Lower leg skin (tissue), 4 donors: ENCODE measurements at regions not wholly inside any gene's neighbourhood (a gene's known extent, or its start where the extent isn't known, plus 50 kb on each side); places are given as distances from the start of the nearest gene placed in this dataset.

Experiments
- DNase-seq, 2 donors: peaks; one replicate each; pipeline ENCODE4 v3.0.0-alpha.2; 2019; ENCODE audit warnings: low spot score in 2 of 2
- H3K4me3 ChIP-seq: fragments of 200-600 bp; sonication (generic); 2 replicates; pipeline ENCODE4 v1.5.1; 2017; ENCODE audit warnings: mild to moderate bottlenecking, low read depth; ENCODE audit not compliant: poor library complexity, severe bottlenecking
- POLR2A ChIP-seq, 2 donors: fragments of 450-650 bp; IDR thresholded peaks; one replicate each; pipeline ENCODE4 v1.6.1; 2016 to 2017; ENCODE audit warnings: antibody characterized with exemption in 2 of 2, mild to moderate bottlenecking in 1 of 2, moderate library complexity in 1 of 2
- WGBS, 2 donors: methylation state at CpG; one replicate each; pipeline ENCODE4 v1.1.5; 2018; 5-methylcytosine and 5-hydroxymethylcytosine counted together
- intact Hi-C: fragments of 100-400 bp; cut with DNase I; formaldehyde crosslinking; loops from one replicate; pipeline ENCODE4 v1.15.0; 2023; ENCODE audit warnings: low total_unique reads
- TF ChIP-seq, protein P1 (sequence below), 3 donors: fragments of 450-650 bp; IDR thresholded peaks; one replicate each; pipeline ENCODE4 v1.5.1; 2016; ENCODE audit warnings: antibody characterized with exemption in 3 of 3, mild to moderate bottlenecking in 3 of 3, moderate library complexity in 2 of 3

DNA sequence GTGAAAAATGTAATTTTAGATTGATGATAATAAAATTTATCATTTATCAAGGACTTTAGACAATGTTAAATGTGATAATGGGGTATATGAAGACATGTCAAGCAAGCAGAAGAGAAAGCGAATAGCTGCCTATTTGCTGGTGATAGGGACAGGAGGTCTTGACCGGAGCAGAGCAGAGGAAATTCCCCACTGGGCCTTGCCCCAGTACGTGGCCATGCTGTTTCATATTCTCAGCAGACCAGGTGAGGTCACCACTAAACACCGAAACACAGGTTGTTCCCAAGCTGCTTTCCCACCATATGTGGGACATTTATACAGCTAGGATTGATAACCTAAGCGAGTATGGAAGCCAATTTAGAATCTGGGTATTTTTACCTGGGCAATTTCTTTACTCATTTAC lies 1629.6 kb downstream of the FAM181B start:
- WGBS, 2 donors = 72 to 85% methylated on average over 5 of the region's 5 CpGs
- intact Hi-C loops = no loop called here
- TF ChIP-seq, protein P1, sequence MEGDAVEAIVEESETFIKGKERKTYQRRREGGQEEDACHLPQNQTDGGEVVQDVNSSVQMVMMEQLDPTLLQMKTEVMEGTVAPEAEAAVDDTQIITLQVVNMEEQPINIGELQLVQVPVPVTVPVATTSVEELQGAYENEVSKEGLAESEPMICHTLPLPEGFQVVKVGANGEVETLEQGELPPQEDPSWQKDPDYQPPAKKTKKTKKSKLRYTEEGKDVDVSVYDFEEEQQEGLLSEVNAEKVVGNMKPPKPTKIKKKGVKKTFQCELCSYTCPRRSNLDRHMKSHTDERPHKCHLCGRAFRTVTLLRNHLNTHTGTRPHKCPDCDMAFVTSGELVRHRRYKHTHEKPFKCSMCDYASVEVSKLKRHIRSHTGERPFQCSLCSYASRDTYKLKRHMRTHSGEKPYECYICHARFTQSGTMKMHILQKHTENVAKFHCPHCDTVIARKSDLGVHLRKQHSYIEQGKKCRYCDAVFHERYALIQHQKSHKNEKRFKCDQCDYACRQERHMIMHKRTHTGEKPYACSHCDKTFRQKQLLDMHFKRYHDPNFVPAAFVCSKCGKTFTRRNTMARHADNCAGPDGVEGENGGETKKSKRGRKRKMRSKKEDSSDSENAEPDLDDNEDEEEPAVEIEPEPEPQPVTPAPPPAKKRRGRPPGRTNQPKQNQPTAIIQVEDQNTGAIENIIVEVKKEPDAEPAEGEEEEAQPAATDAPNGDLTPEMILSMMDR (IDR thresholded peaks at IDR 0.05) = no peak
- TF ChIP-seq POLR2A (IDR thresholded peaks at IDR 0.05) = no peak
- no peak for DNase-seq
- H3K4me3 ChIP-seq = no peak overlapping the region

DNA sequence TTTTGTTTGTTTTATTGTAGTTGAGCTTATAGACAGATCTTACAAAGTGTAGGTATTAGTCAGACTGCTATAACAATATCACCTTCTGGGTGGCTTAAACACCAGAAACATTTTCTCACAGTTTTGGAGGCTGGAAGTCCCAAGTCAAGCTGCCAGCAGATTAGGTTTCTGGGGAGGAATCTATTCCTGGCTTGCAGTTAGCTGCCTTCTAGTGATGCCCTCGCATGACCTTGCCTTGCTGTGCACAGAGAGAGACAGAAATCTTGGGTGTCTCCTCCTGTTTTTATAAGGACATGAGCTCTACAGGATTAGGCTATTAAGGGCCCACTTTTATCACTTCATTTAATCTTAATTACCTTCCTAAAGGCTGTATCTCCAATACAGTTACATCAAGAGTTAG lies 1635.2 kb downstream of the FAM181B start:
- intact Hi-C loops = no loop called here
- no peak overlapping the region for H3K4me3 ChIP-seq
- 45 to 55% methylated on average over 1 of the region's 1 CpG for WGBS, 2 donors
- no peak for TF ChIP-seq POLR2A (IDR thresholded peaks at IDR 0.05)
- TF ChIP-seq, protein P1 (IDR thresholded peaks at IDR 0.05) = no peak
- DNase-seq = no peak

DNA sequence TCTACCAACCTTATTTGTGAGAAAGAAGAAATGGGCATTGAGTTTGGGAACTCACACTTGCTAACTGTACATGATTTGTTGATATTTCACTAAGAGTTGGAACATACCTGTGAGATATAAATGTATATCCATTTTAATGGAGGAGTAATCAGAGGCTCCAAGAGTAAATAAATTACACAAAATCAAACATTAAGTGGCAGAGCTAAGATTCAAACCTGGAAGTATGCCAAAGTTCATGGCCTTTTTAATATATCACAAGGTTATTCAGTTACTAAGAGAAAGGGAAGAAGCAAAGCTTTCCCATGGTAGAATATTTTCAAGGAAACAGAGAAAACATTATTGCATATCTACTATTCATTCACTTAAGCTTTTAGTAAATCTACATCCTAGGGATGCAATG lies 1641.1 kb downstream of the FAM181B start:
- intact Hi-C loops = no loop called here
- TF ChIP-seq, protein P1 (IDR thresholded peaks at IDR 0.05) = no peak
- TF ChIP-seq POLR2A (IDR thresholded peaks at IDR 0.05) = no peak
- H3K4me3 ChIP-seq = no peak overlapping the region
- DNase-seq = no peak

DNA sequence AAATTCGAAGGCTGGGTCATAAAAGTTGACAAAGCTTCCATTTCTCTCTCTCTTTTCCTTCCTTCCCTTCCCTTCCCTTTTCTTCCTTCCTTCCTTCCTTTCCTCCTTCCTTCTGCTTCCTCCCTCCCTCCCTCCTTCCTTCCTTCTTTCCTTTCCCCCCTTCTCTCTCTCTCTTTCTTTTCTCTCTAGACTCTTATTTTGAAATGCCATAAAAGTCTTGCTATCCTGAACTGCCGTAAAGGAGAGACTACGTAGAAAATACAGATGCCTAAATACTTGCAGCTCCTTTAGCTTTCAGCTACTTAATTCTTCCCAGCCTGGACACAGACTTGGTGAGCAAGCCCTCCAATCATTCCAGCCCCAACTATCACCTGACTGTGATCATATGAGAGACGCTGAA lies 1644.4 kb downstream of the FAM181B start:
- intact Hi-C loops = no loop called here
- no peak overlapping the region for H3K4me3 ChIP-seq
- no peak for DNase-seq
- WGBS, 2 donors = 54 to 59% methylated on average over 4 of the region's 4 CpGs
- TF ChIP-seq, protein P1 (IDR thresholded peaks at IDR 0.05) = no peak
- no peak for TF ChIP-seq POLR2A (IDR thresholded peaks at IDR 0.05)

DNA sequence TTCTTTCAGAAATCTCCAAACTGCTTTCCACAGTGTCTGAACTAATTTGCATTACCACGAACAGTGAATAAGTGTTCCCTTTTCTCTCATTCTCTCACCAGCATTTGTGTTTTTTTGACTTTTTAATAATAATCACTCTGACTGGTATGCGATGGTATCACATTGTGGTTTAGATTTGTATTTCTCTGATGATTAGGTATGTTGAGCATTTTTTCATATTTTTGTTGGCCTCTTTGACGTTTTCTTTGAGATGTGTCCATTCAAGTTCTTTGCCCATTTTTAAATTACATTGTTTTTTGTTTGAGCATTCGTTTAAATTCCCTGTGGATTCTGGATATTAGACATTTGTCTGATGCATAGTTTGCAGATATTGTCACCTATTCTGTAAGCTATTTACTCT lies 1639.6 kb upstream of the TENM4 start:
- WGBS, 2 donors = 82 to 83% methylated on average over 4 of the region's 4 CpGs
- no peak for TF ChIP-seq POLR2A (IDR thresholded peaks at IDR 0.05)
- TF ChIP-seq, protein P1 (IDR thresholded peaks at IDR 0.05) = no peak
- H3K4me3 ChIP-seq = no peak overlapping the region
- DNase-seq = no peak
- intact Hi-C loops = no loop called here

DNA sequence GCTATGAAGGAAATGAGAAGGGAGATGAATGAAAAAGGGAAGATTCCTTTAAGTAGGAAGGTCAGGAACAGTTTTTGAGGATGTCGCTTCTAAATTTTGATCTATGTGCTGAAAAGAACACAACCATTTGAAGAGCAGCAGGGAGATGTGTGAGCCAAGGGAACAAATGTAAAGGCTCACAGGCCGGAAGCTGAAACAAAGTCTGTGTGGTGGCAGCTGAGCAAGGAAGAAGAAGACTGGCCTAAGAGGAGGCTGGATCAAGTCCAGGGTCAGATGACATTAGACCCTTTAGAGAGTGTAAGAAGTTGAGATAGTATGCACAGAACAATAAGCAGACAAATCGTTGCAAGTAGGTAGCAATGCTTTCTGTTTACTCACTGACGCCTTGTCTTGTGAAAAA lies 1631.4 kb upstream of the TENM4 start:
- TF ChIP-seq, protein P1 (IDR thresholded peaks at IDR 0.05) = no peak
- TF ChIP-seq POLR2A (IDR thresholded peaks at IDR 0.05) = no peak
- intact Hi-C loops = no loop called here
- WGBS, 2 donors = 65 to 68% methylated on average over 4 of the region's 4 CpGs
- no peak for DNase-seq
- H3K4me3 ChIP-seq = no peak overlapping the region
